Tibial artery (tissue), 4 donors: ENCODE measurements at regions not wholly inside any gene's neighbourhood (a gene's known extent, or its start where the extent isn't known, plus 50 kb on each side); places are given as distances from the start of the nearest gene placed in this dataset.

Experiments used
- DNase-seq, 2 donors: peaks; one replicate each; pipeline ENCODE4 v3.0.0-alpha.2; 2019
- H3K27ac ChIP-seq, 2 donors: fragments of 200-600 bp; sonication (generic) in 1 of 2; 1 replicate in 1 of 2; 2 replicates in 1 of 2; pipeline ENCODE4 v1.5.1; 2018 to 2019; ENCODE audit warnings: mild to moderate bottlenecking in 1 of 2
- H3K27me3 ChIP-seq, 2 donors: fragments of 200-600 bp; sonication (generic) in 1 of 2; one replicate each; pipeline versions ENCODE4 v1.5.1 to v1.6.0; 2016 to 2019
- H3K36me3 ChIP-seq, 3 donors: fragments of 200-600 bp; sonication (generic) in 2 of 3; one replicate each; pipeline ENCODE4 v1.5.1; 2016 to 2019; ENCODE audit warnings: mild to moderate bottlenecking in 2 of 3
- H3K4me1 ChIP-seq, 4 donors: fragments of 200-600 bp; sonication (generic) in 2 of 4; 1 replicate in 3 of 4; 2 replicates in 1 of 4; pipeline ENCODE4 v1.5.1; 2016 to 2019
- H3K4me3 ChIP-seq, 2 donors: fragments of 200-600 bp; sonication (generic) in 1 of 2; 1 replicate in 1 of 2; 2 replicates in 1 of 2; pipeline ENCODE4 v1.5.1; 2018 to 2019; ENCODE audit warnings: mild to moderate bottlenecking in 2 of 2
- H3K9me3 ChIP-seq, 3 donors: fragments of 200-600 bp; sonication (generic) in 1 of 3; one replicate each; pipeline ENCODE4 v1.5.1; 2016 to 2019
- intact Hi-C: fragments of 100-400 bp; cut with DNase I; formaldehyde crosslinking; loops from one replicate; pipeline ENCODE4 v1.15.0; 2023; ENCODE audit warnings: low total_unique reads
- TF ChIP-seq, protein P1 (sequence below), 2 experiments: fragments of 200-600 bp in 1 of 2; fragments of 450-650 bp in 1 of 2; IDR thresholded peaks; one replicate each; pipeline ENCODE4 v1.5.1; 2017 to 2019; ENCODE audit warnings: antibody characterized with exemption in 2 of 2, mild to moderate bottlenecking in 1 of 2, moderate library complexity in 1 of 2

DNA sequence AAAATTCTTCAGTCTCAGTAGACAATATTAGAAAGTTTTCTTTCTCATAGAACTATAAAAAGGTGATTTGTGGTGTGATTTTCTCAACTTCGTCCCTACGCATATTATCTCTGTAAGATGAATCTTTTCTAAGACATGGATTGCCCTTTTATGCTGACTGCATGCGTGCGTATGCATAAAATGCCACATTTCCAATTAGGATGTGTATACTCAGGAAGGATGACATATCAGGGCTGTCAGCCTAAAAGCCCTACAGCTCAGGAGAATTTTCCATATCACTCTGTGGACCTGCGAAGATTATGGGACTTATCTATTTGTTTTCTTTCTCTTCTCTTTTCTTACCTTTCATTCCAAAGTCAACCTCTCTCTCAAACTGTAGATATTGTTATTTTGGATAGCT is 166.5 kb upstream of the GPC6 start:
- intact Hi-C loops: no loop called here
- Histone ChIP-seq H3K4me1 (no peaks in the 10 kb centered on the region), H3K9me3 (no peaks in the 10 kb centered on the region), H3K4me3 (no peak overlapping the region), H3K27ac (no peak overlapping the region), H3K36me3 (no peaks in the 10 kb centered on the region), H3K27me3 (no peaks in the 10 kb centered on the region)
- DNase-seq: no peak
- TF ChIP-seq, protein P1, sequence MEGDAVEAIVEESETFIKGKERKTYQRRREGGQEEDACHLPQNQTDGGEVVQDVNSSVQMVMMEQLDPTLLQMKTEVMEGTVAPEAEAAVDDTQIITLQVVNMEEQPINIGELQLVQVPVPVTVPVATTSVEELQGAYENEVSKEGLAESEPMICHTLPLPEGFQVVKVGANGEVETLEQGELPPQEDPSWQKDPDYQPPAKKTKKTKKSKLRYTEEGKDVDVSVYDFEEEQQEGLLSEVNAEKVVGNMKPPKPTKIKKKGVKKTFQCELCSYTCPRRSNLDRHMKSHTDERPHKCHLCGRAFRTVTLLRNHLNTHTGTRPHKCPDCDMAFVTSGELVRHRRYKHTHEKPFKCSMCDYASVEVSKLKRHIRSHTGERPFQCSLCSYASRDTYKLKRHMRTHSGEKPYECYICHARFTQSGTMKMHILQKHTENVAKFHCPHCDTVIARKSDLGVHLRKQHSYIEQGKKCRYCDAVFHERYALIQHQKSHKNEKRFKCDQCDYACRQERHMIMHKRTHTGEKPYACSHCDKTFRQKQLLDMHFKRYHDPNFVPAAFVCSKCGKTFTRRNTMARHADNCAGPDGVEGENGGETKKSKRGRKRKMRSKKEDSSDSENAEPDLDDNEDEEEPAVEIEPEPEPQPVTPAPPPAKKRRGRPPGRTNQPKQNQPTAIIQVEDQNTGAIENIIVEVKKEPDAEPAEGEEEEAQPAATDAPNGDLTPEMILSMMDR (IDR thresholded peaks at IDR 0.05): no peak

DNA sequence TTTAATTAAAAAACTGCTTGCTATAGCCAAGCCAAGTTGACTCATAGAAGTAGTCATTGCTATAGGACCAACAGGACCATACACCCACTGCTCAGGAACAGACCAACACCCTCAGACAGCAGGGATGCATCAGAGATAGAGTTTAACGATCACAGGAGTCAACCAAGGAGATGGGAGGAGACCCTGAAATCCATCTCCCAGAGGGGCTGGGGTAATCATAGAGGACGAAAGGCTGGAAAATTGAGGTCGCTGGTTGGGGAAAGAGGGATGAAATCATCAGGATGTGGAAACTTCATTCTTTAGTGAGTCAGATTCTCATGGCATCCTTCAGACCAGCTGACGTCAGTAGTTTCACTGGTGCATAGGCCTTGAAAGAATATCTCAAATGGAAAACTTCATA is 160.4 kb upstream of the GPC6 start:
- Histone ChIP-seq H3K4me1 (no peaks in the 10 kb centered on the region), H3K9me3 (no peaks in the 10 kb centered on the region), H3K4me3 (no peak overlapping the region), H3K27me3 (no peaks in the 10 kb centered on the region), H3K36me3 (no peaks in the 10 kb centered on the region), H3K27ac (no peak overlapping the region)
- TF ChIP-seq, protein P1 (IDR thresholded peaks at IDR 0.05): no peak
- no peak for DNase-seq
- intact Hi-C loops: no loop called here

- TF ChIP-seq, protein P1 (IDR thresholded peaks at IDR 0.05): no peak
- H3K9me3 ChIP-seq: no peaks in the 10 kb centered on the region
- no peaks in the 10 kb centered on the region for H3K4me1 ChIP-seq
- H3K27me3 ChIP-seq: no peaks in the 10 kb centered on the region
- H3K36me3 ChIP-seq: no peaks in the 10 kb centered on the region
- intact Hi-C loops: no loop called here
- DNase-seq: no peak
- H3K4me3 ChIP-seq: no peak overlapping the region
- no peak overlapping the region for H3K27ac ChIP-seq
Measured at GRCh38 chr13:93079294-93079693, 147.3 kb upstream of the GPC6 start.

DNA sequence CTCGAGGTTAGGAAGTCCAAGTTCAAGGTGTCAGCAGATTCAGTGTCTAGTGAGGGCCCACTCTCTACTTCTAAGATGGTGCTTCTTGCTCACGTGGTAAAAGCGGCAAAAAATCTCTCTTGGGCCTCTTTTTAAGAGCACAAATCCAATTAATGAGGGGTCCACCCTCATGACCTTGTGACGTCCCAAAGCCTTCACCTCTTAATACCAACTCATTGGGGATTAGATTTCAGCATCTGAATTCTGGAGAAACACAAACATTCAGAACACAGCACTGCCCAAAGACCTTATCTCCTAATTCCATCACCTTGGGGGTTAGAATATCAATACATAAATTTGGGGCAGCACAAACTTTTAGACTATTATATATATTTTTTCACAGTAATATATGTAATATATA is 146.4 kb upstream of the GPC6 start:
- H3K4me1 ChIP-seq: no peaks in the 10 kb centered on the region
- no peak overlapping the region for H3K4me3 ChIP-seq
- intact Hi-C loops: no loop called here
- no peaks in the 10 kb centered on the region for H3K9me3 ChIP-seq
- H3K27me3 ChIP-seq: no peaks in the 10 kb centered on the region
- H3K27ac ChIP-seq: no peak overlapping the region
- H3K36me3 ChIP-seq: no peaks in the 10 kb centered on the region
- DNase-seq: no peak
- TF ChIP-seq, protein P1 (IDR thresholded peaks at IDR 0.05): no peak

- DNase-seq: no peak
- H3K27ac ChIP-seq: no peak overlapping the region
- intact Hi-C loops: no loop called here
- TF ChIP-seq, protein P1 (IDR thresholded peaks at IDR 0.05): no peak
- H3K9me3 ChIP-seq: no peaks in the 10 kb centered on the region
- H3K4me3 ChIP-seq: no peak overlapping the region
- no peaks in the 10 kb centered on the region for H3K27me3 ChIP-seq
- H3K4me1 ChIP-seq: no peaks in the 10 kb centered on the region
- H3K36me3 ChIP-seq: no peaks in the 10 kb centered on the region
Measured at GRCh38 chr13:93080587-93080986, 146.0 kb upstream of the GPC6 start.

GRCh38 chr13:93086329-93086728 is 140.3 kb upstream of the GPC6 start:
- no peaks in the 10 kb centered on the region for H3K36me3 ChIP-seq
- TF ChIP-seq, protein P1 (IDR thresholded peaks at IDR 0.05): no peak
- no peak overlapping the region for H3K4me3 ChIP-seq
- H3K27ac ChIP-seq: no peak overlapping the region
- intact Hi-C loops: no loop called here
- H3K27me3 ChIP-seq: no peaks in the 10 kb centered on the region
- H3K9me3 ChIP-seq: no peaks in the 10 kb centered on the region
- DNase-seq: no peak
- no peaks in the 10 kb centered on the region for H3K4me1 ChIP-seq
